Skeletal muscle satellite cell (primary cell): ENCODE measurements at regions not wholly inside any gene's neighbourhood (a gene's known extent, or its start where the extent isn't known, plus 50 kb on each side); places are given as distances from the start of the nearest gene placed in this dataset.
"Not testable (repeated sequence)": the region's sequence is repeated elsewhere in the genome, so short reads cannot be mapped to it uniquely, and the experiment has no call there.

ENCODE experiments used
- H3K27me3 ChIP-seq: 2 replicates; pipeline ENCODE4 v1.7.0; 2013; ENCODE audit warnings: low read length; ENCODE audit not compliant: control insufficient read depth, insufficient read depth
- H3K36me3 ChIP-seq: 2 replicates; pipeline ENCODE4 v1.7.0; 2013; ENCODE audit warnings: mild to moderate bottlenecking, control low read depth, low read length; ENCODE audit not compliant: insufficient read depth
- H3K4me1 ChIP-seq: 2 replicates; pipeline ENCODE4 v1.7.0; 2013; ENCODE audit warnings: low read length; ENCODE audit not compliant: control insufficient read depth, insufficient read depth
- H3K4me2 ChIP-seq: 2 replicates; pipeline ENCODE4 v1.7.0; 2013; ENCODE audit warnings: mild to moderate bottlenecking, low read length
- H3K4me3 ChIP-seq: 2 replicates; pipeline ENCODE4 v1.7.0; 2013; ENCODE audit warnings: low read length
- H3K9ac ChIP-seq: 2 replicates; pipeline ENCODE4 v1.7.0; 2013; ENCODE audit warnings: mild to moderate bottlenecking, low read depth, low read length, moderate library complexity
- H3K9me3 ChIP-seq: replicated peaks from 2 replicates; pipeline ENCODE4 v1.7.0; 2013; ENCODE audit warnings: mild to moderate bottlenecking, control low read depth, low read length

DNA sequence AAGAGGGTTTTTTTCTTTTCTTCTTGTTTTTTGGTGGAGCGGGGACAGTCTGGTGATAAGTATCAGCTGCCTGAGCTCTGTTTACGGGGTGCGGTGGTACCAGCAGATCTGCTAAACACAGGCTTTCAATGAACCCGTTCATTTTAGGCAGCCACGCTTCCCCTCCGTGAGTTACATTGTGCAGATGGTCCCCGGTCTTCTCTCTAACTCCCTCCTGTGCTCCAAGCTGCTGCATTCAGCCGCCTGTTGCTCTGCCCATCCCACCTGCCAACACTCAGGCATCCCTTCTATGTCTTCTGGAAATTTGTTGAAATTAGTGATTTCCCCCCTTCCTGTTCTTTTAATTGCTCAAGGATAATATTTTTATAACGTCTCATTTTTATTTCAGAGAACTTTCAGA, 82.1 kb upstream of the ELAC2 start:
- H3K4me3 ChIP-seq: no peak overlapping the region
- H3K36me3 ChIP-seq: no peaks in the 10 kb centered on the region
- no peak overlapping the region for H3K9ac ChIP-seq
- no peaks in the 10 kb centered on the region for H3K9me3 ChIP-seq
- H3K4me2 ChIP-seq: no peak overlapping the region
- no peaks in the 10 kb centered on the region for H3K4me1 ChIP-seq
- H3K27me3 ChIP-seq: no peaks in the 10 kb centered on the region

DNA sequence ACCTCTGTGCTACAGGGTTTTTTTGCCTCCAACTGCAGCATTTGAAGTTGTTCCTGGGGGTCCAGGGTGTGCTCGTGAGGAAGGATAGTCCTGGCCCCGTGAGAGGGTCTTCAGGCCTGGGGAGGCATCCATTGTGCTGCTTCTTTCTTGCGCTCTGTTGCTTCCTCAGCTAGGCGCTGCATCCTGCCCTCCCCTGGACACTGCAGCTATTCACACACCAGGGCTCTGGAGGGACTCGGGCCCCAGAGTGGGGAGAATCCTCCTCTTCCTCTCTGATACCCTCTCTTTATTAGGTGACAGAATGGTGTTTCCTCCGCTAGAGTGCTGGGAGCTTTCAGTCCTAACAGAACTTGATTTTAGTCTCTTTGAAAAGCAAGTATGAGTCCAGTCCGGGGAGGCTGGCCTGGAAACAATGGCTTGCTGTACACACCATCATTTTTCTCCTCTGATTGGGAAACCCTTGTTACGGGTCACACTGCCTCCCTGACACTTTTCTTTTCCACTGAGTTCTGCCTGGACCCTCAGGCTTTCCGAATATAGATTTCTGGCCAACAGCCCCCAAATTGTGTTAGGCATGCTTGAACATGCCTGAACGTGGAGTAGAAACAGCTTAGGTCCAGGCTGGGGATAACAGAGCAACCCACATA, 81.4 kb upstream of the ELAC2 start:
- H3K36me3 ChIP-seq: no peaks in the 10 kb centered on the region
- no peaks in the 10 kb centered on the region for H3K9me3 ChIP-seq
- H3K27me3 ChIP-seq: no peaks in the 10 kb centered on the region
- no peaks in the 10 kb centered on the region for H3K4me1 ChIP-seq
- H3K4me2 ChIP-seq: no peak overlapping the region
- no peak overlapping the region for H3K9ac ChIP-seq
- no peak overlapping the region for H3K4me3 ChIP-seq

DNA sequence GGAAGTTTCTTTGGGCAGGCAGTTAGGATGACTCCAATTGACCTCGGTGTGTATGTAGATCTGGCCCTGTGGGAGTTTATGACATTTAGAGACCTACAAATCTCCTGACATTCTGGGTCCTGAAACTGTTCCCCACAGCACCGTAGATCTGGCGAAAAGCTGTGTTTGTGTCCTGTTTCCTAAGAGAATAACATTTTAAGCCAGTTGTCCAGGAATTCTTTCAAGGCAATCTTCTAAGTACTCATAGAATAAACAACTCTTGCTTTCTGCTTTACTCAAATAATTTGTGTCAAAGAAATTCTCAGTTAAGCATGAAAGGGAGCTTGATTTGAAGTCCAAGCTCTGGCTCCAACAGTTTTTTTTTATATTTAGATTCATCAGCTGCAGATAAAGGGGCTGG, 78.5 kb upstream of the ELAC2 start:
- Histone ChIP-seq H3K36me3 (no peaks in the 10 kb centered on the region), H3K4me1 (no peaks in the 10 kb centered on the region), H3K27me3 (no peaks in the 10 kb centered on the region), H3K9ac (no peak overlapping the region), H3K9me3 (no peaks in the 10 kb centered on the region), H3K4me2 (no peak overlapping the region), H3K4me3 (no peak overlapping the region)

- H3K4me2 ChIP-seq, H3K4me3 ChIP-seq, H3K36me3 ChIP-seq, H3K9ac ChIP-seq, H3K4me1 ChIP-seq, H3K27me3 ChIP-seq, H3K9me3 ChIP-seq: not testable (repeated sequence)
Observed at GRCh38 chr17:13092010-13092409, 74.2 kb upstream of the ELAC2 start.

DNA sequence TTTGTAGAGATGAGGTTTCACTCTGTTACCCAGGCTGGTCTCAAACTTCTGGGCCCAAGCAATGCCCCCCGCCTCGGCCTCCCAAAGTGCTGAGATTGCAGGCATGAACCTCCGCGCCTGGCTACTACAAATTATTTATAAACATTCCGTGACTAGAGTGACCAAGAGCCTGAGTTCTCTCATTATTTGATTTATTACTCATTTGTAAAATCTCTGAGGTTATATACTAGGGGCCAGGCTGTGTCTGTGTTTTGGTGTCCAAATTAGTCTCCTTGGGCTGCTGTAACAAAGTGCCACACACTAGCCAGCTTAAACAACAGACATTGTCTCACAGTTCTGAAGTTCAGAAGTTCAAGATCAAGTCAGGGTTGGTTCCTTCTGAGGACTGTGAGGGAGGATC, 70.8 kb upstream of the ELAC2 start:
- H3K27me3 ChIP-seq: peaks cover 7% of the 10 kb centered on the region
- no peaks in the 10 kb centered on the region for H3K9me3 ChIP-seq
- H3K9ac ChIP-seq: no peak overlapping the region
- H3K4me2 ChIP-seq: no peak overlapping the region
- no peaks in the 10 kb centered on the region for H3K4me1 ChIP-seq
- H3K4me3 ChIP-seq: no peak overlapping the region
- no peaks in the 10 kb centered on the region for H3K36me3 ChIP-seq

DNA sequence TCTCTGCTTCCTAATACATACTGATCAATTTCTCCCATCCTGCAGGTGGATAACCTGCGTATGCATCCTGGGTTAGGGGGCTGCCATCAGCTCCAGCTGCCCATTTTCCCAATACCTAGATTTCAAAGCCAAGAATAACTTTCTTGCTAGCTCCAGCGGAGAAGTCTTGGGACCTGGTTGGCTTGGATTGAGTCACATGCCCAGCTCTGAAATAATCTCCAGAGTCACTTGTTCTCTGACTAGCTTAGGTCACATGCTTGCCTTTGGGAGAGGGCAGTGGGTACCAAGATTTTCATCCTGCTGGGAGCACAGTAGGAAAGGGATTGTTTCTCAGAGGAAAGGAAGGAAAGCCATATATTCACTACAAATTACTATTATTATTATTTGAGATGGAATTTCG, 70.0 kb upstream of the ELAC2 start:
- Histone ChIP-seq H3K9me3 (no peaks in the 10 kb centered on the region), H3K36me3 (no peaks in the 10 kb centered on the region), H3K4me1 (no peaks in the 10 kb centered on the region), H3K4me3 (no peak overlapping the region), H3K9ac (no peak overlapping the region), H3K4me2 (no peak overlapping the region), H3K27me3 (peaks cover 7% of the 10 kb centered on the region)

DNA sequence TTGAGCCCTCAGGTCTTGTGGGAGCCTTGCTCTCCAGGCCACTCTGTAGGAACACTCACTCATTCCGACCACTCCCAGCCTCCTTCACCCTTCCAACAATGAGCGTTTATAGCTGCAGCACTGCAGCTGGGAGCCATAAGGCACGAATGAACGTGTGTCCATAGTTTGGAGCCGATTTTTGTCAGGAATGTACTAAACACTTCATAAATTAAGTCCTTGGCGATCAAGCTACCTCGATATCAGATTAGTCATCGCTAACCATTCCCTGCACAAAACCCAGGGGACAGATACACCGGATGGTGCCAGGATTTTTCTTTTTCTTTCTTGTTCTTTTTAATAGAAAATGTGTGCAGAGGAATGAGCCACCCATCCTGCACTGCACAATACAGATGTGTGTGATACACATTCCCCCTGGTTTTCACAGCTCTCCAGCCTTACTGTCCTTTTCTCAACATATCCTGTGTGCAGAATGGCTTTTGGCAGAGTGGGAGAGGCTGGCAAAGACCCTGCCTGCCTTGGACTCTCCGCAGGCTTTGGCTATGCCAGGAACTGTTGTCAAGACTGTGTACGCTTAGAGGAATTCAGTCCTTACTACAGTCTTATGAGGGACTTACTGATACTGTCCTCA, 68.4 kb upstream of the ELAC2 start:
- no peak overlapping the region for H3K4me2 ChIP-seq
- H3K9me3 ChIP-seq: no peaks in the 10 kb centered on the region
- H3K36me3 ChIP-seq: no peaks in the 10 kb centered on the region
- no peak overlapping the region for H3K4me3 ChIP-seq
- H3K4me1 ChIP-seq: no peaks in the 10 kb centered on the region
- peaks cover 7% of the 10 kb centered on the region for H3K27me3 ChIP-seq
- no peak overlapping the region for H3K9ac ChIP-seq

DNA sequence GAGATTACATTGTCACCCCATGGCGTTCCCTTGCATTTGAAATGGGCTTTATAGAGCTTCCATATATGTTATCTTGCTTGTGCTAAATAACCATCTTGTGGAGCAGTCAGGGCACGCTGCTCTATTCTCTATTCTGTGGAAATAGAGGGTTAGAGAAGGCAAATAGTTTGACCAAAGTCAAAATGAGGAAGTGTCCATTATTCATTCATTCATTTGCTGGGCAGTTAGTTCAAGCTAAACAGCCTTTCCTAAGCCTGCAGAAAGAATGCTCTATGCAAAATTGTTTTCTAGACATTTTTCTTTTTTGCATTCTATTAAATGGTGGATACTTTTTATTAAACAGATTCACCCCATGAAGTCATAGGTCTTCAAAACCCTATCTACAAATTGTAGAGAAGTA, 67.8 kb upstream of the ELAC2 start:
- no peaks in the 10 kb centered on the region for H3K4me1 ChIP-seq
- H3K27me3 ChIP-seq: peaks cover 7% of the 10 kb centered on the region
- H3K4me3 ChIP-seq: no peak overlapping the region
- H3K9ac ChIP-seq: no peak overlapping the region
- no peaks in the 10 kb centered on the region for H3K36me3 ChIP-seq
- H3K9me3 ChIP-seq: no peaks in the 10 kb centered on the region
- H3K4me2 ChIP-seq: no peak overlapping the region

GRCh38 chr17:13084420-13084819, 66.6 kb upstream of the ELAC2 start:
- no peak overlapping the region for H3K4me3 ChIP-seq
- H3K9ac ChIP-seq: no peak overlapping the region
- H3K27me3 ChIP-seq: peaks cover 7% of the 10 kb centered on the region
- no peaks in the 10 kb centered on the region for H3K4me1 ChIP-seq
- no peaks in the 10 kb centered on the region for H3K9me3 ChIP-seq
- no peaks in the 10 kb centered on the region for H3K36me3 ChIP-seq
- H3K4me2 ChIP-seq: no peak overlapping the region

DNA sequence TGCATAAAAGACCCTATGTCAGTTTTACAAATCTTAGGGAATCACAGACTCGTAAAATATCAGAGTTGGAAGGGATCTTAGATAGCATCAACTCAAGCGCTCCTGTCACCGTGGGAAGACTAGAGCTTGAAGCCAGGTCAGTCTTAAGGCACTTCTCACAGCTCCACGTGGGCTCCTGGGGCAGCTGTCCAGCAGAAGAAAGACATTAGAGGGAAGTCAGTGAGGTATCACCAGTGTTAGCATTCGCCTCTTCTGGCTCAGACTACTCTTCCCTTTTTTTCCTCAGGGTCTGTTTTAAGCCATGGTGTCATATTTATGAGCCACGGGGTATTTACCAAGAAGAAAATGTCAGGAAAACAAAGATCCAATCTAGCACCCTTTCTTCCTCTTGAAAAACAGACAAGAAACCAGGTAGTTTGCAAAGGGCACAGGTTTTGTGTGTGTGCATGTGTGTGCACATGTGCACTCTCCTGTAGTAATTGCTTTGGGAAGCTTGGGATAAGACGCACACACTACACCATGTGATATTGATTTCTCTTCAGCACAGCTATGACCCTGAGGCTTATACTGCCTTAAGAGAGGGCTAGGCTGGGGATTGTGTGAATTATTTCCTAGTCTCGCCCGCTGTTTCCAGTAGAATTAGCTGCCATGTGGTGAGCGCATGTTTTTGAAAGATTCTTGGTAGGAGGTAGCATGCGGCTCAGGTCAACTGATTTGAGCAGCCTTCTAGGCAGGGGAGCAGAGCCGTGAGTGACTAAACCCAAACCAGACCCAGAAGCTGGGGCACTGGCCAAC, 61.0 kb upstream of the ELAC2 start:
- Histone ChIP-seq H3K4me1 (no peaks in the 10 kb centered on the region), H3K4me3 (no peak overlapping the region)

DNA sequence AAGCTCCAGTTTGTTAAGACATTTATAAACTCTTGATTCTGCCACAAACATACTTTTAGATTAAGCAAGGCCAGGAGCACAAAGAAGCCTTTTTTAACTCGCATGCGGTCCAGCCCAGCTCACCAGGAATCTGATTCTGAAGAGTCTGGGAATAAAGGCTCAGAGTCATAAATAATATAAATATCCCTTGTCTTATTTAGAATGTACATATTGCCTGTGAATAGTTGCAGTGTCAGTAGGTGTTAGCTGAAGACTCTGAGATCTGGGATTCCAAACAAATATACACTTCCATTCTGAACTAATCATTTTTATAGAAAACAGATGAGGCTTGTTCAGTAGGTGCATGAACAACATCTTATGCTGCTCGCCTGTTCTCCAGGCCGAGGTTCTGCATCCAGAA, 59.1 kb upstream of the ELAC2 start:
- H3K9ac ChIP-seq: no peak overlapping the region
- H3K27me3 ChIP-seq: peaks cover 4% of the 10 kb centered on the region
- H3K4me2 ChIP-seq: no peak overlapping the region
- no peaks in the 10 kb centered on the region for H3K9me3 ChIP-seq
- no peaks in the 10 kb centered on the region for H3K4me1 ChIP-seq
- H3K4me3 ChIP-seq: no peak overlapping the region
- no peaks in the 10 kb centered on the region for H3K36me3 ChIP-seq

More for the DNA sequence above, 61.0 kb upstream of the ELAC2 start:
- Histone ChIP-seq H3K9ac (no peak overlapping the region), H3K27me3 (peaks cover 1% of the 10 kb centered on the region), H3K36me3 (no peaks in the 10 kb centered on the region), H3K9me3 (no peaks in the 10 kb centered on the region), H3K4me2 (no peak overlapping the region)
